DOHH2 (cell line): ENCODE measurements at regions not wholly inside any gene's neighbourhood (a gene's known extent, or its start where the extent isn't known, plus 50 kb on each side); places are given as distances from the start of the nearest gene placed in this dataset.

Experiments used
- EZH2phosphoT487 ChIP-seq: fragments of 200-600 bp; sonication (generic); IDR thresholded peaks from 2 replicates; pipeline ENCODE4 v1.6.1; 2017; ENCODE audit warnings: borderline replicate concordance, mild to moderate bottlenecking, antibody characterized with exemption, low read length, moderate library complexity, mixed read lengths
- TF ChIP-seq, protein P1 (sequence below): fragments of 200-600 bp; sonication (generic); IDR thresholded peaks from one replicate; pipeline ENCODE4 v1.5.1; 2014; ENCODE audit warnings: antibody characterized with exemption, mild to moderate bottlenecking, low read depth, low read length; ENCODE audit not compliant: poor library complexity, severe bottlenecking

DNA sequence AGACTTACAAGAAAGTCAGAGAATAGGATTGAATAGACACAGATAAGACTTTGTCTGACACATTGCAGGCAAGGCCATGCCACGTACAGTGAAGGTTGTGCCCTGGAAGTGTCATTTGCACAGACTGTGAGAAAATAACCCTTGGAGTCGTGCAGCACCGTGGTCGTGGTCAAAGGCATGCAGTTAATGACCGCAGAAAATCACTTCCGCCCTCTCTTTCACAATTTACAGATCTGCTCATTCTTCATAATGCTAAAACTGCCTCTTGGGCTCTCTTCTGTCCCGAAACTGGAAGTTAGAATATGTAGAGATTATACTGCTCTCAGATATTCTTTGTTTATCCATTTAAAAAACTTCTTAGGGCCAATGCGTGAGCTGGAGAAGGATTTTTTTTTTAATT, 73.2 kb upstream of the CTXND1 start:
- TF ChIP-seq, protein P1, sequence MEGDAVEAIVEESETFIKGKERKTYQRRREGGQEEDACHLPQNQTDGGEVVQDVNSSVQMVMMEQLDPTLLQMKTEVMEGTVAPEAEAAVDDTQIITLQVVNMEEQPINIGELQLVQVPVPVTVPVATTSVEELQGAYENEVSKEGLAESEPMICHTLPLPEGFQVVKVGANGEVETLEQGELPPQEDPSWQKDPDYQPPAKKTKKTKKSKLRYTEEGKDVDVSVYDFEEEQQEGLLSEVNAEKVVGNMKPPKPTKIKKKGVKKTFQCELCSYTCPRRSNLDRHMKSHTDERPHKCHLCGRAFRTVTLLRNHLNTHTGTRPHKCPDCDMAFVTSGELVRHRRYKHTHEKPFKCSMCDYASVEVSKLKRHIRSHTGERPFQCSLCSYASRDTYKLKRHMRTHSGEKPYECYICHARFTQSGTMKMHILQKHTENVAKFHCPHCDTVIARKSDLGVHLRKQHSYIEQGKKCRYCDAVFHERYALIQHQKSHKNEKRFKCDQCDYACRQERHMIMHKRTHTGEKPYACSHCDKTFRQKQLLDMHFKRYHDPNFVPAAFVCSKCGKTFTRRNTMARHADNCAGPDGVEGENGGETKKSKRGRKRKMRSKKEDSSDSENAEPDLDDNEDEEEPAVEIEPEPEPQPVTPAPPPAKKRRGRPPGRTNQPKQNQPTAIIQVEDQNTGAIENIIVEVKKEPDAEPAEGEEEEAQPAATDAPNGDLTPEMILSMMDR: no peak
- TF ChIP-seq EZH2phosphoT487: no peak
